ENCODE measurements at regions not wholly inside any gene's neighbourhood (a gene's known extent, or its start where the extent isn't known, plus 50 kb on each side); places are given as distances from the start of the nearest gene placed in this dataset.

- DNase-seq (ENCODE audit: low read depth, low spot score) (no peak), ATAC-seq (peak; percentile 85), FAIRE-seq (no peak)
- CTCF ChIA-PET: no interaction called here
- Histone ChIP-seq H2AFZ (ENCODE audit: control insufficient read depth, low read depth, low read length) (no peak overlapping the region), H3K27me3 (replicated peaks in 1 of 2; ENCODE audit: control insufficient read depth in 2 of 2, insufficient read depth in 2 of 2, low read length in 1 of 2) (no peaks in the 10 kb centered on the region; a peak in 1 of 4 replicates), H3K4me2 (ENCODE audit: control insufficient read depth, insufficient read depth) (no peak overlapping the region), H4K20me1 (ENCODE audit: control insufficient read depth, insufficient read depth) (no peaks in the 10 kb centered on the region), H3K79me2 (ENCODE audit: control insufficient read depth, insufficient read depth, low read length) (no peaks in the 10 kb centered on the region), H3K27ac (ENCODE audit: control insufficient read depth, insufficient read depth) (no peak overlapping the region), H3K4me1 (ENCODE audit: control insufficient read depth, insufficient read depth, low read length) (no peaks in the 10 kb centered on the region), H3K9ac (ENCODE audit: control insufficient read depth, insufficient read depth, low read length) (no peak overlapping the region), H3K9me3 (replicated peaks; ENCODE audit: control insufficient read depth, insufficient read depth, low read length) (no peaks in the 10 kb centered on the region), H3K36me3 (ENCODE audit: control insufficient read depth in 2 of 2, insufficient read depth in 2 of 2, low read length in 1 of 2) (no peaks in the 10 kb centered on the region), H3K4me3 (no peak overlapping the region)
- RAD21 ChIA-PET (ENCODE audit: unreplicated experiment): no interaction called here
- TF ChIP-seq CEBPB (IDR thresholded peaks at IDR 0.05; ENCODE audit: borderline replicate concordance in 1 of 2, low read depth in 2 of 2, low read length in 2 of 2): peak in 1 of 2 experiments; percentile 19; a peak in 1 of 4 replicates
- no peak for TF ChIP-seq EP300 (IDR thresholded peaks at IDR 0.05; ENCODE audit: borderline replicate concordance in 1 of 2, control insufficient read depth in 1 of 2, low read depth in 2 of 2, low read length in 2 of 2)
- 57% methylated on average over 7 of the region's 7 CpGs for WGBS (ENCODE audit: insufficient coverage, insufficient replicate concordance, low lambda C conversion rate, missing lambda C conversion rate)
- BruUV-seq (replicated peaks): no TSS peak
- SMC1A ChIA-PET (ENCODE audit: uncharacterized antibody, unreplicated experiment): interaction anchor here (1.0 to 1.3 kb wide), 2 partner anchors 9 to 474 kb away, joined by 3 read pairs; no protein-coding TSS in a partner anchor
- in situ Hi-C loops (cut with MboI): no loop called here
- intact Hi-C loops (cut with micrococcal nuclease; ENCODE audit: unreplicated experiment): no loop called here
- POLR2A ChIA-PET: no interaction called here
These were observed 64.9 kb upstream of the NRBF2 start for GRCh38 chr10:63068246-63068645.

- no peak overlapping the region for H3K27ac ChIP-seq (ENCODE audit: control insufficient read depth, insufficient read depth)
- H3K27me3 ChIP-seq (replicated peaks in 1 of 2; ENCODE audit: control insufficient read depth in 2 of 2, insufficient read depth in 2 of 2, low read length in 1 of 2): no peaks in the 10 kb centered on the region; a peak in 1 of 4 replicates
- ChIA-PET SMC1A (ENCODE audit: uncharacterized antibody, unreplicated experiment) (interaction anchor here (1.6 kb wide), 1 partner anchor 14 kb away, joined by 5 read pairs; no protein-coding TSS in a partner anchor), POLR2A (no interaction called here), RAD21 (ENCODE audit: unreplicated experiment) (no interaction called here), CTCF (no interaction called here)
- H4K20me1 ChIP-seq (ENCODE audit: control insufficient read depth, insufficient read depth): no peaks in the 10 kb centered on the region
- no peak overlapping the region for H3K4me2 ChIP-seq (ENCODE audit: control insufficient read depth, insufficient read depth)
- in situ Hi-C loops (cut with MboI): no loop called here
- H3K4me1 ChIP-seq (ENCODE audit: control insufficient read depth, insufficient read depth, low read length): no peaks in the 10 kb centered on the region
- no peaks in the 10 kb centered on the region for H3K79me2 ChIP-seq (ENCODE audit: control insufficient read depth, insufficient read depth, low read length)
- WGBS (ENCODE audit: insufficient coverage, insufficient replicate concordance, low lambda C conversion rate, missing lambda C conversion rate): 68% methylated on average over 5 of the region's 5 CpGs
- intact Hi-C loops (cut with micrococcal nuclease; ENCODE audit: unreplicated experiment): no loop called here
- no peak overlapping the region for H3K9ac ChIP-seq (ENCODE audit: control insufficient read depth, insufficient read depth, low read length)
- no peaks in the 10 kb centered on the region for H3K36me3 ChIP-seq (ENCODE audit: control insufficient read depth in 2 of 2, insufficient read depth in 2 of 2, low read length in 1 of 2)
- ATAC-seq (no peak), DNase-seq (ENCODE audit: low read depth, low spot score) (no peak), FAIRE-seq (no peak)
- no peak overlapping the region for H2AFZ ChIP-seq (ENCODE audit: control insufficient read depth, low read depth, low read length)
- H3K9me3 ChIP-seq (replicated peaks; ENCODE audit: control insufficient read depth, insufficient read depth, low read length): no peaks in the 10 kb centered on the region
- H3K4me3 ChIP-seq: no peak overlapping the region
- no TSS peak for BruUV-seq (replicated peaks)
- TF ChIP-seq NBN (IDR thresholded peaks at IDR 0.05): no peak
- no peak for TF ChIP-seq CHD4 (IDR thresholded peaks at IDR 0.05)
- TF ChIP-seq MYB (IDR thresholded peaks at IDR 0.05; ENCODE audit: borderline replicate concordance, low read depth, low read length): no peak
- TF ChIP-seq IKZF1 (conservative IDR thresholded peaks at IDR 0.05): no peak
- no peak for TF ChIP-seq RB1 (IDR thresholded peaks at IDR 0.05; ENCODE audit: borderline replicate concordance)
- no peak for TF ChIP-seq NFXL1 (IDR thresholded peaks at IDR 0.05; ENCODE audit: borderline replicate concordance)
- no peak for TF ChIP-seq ZNF207 (IDR thresholded peaks at IDR 0.05; ENCODE audit: borderline replicate concordance)
- no peak for TF ChIP-seq CHD2 (IDR thresholded peaks at IDR 0.05; ENCODE audit: borderline replicate concordance, low read depth, low read length)
- no peak for TF ChIP-seq SKIL (IDR thresholded peaks at IDR 0.05; ENCODE audit: low read depth, poor library complexity, severe bottlenecking)
- no peak for TF ChIP-seq WRNIP1 (IDR thresholded peaks at IDR 0.05; ENCODE audit: borderline replicate concordance, low read depth, low read length)
These were observed 66.5 kb upstream of the NRBF2 start for GRCh38 chr10:63066606-63067005.
